Small intestine (tissue), 7 donors: ENCODE measurements at regions not wholly inside any gene's neighbourhood (a gene's known extent, or its start where the extent isn't known, plus 50 kb on each side); places are given as distances from the start of the nearest gene placed in this dataset.

Experiments
- DNase-seq, 2 donors: peaks; one replicate each; pipeline versions ENCODE4 v3.0.0 to v3.0.0-alpha.2; 2013
- FAIRE-seq: peaks from 2 replicates; lab custom pipeline; 2012; peaks lifted over from hg19 to GRCh38; lab: Jason Lieb, UNC
- H3K27ac ChIP-seq, 3 donors: one replicate each; pipeline ENCODE4 v1.5.1; 2013; ENCODE audit warnings: low read length in 2 of 3, mild to moderate bottlenecking in 2 of 3, control low read depth in 1 of 3, inconsistent platforms in 1 of 3, low read depth in 1 of 3, moderate library complexity in 1 of 3
- H3K27me3 ChIP-seq, 3 donors: one replicate each; pipeline ENCODE4 v1.6.1; 2013; ENCODE audit warnings: low read length in 3 of 3, inconsistent platforms in 1 of 3; ENCODE audit not compliant: control insufficient read depth in 3 of 3, insufficient read depth in 3 of 3
- H3K36me3 ChIP-seq, 3 donors: one replicate each; pipeline ENCODE4 v1.6.1; 2013; ENCODE audit warnings: low read length in 3 of 3, inconsistent platforms in 1 of 3, low read depth in 1 of 3, mild to moderate bottlenecking in 1 of 3, moderate library complexity in 1 of 3; ENCODE audit not compliant: control insufficient read depth in 3 of 3, insufficient read depth in 2 of 3
- H3K4me1 ChIP-seq, 3 donors: one replicate each; pipeline ENCODE4 v1.6.1; 2013; ENCODE audit warnings: low read length in 2 of 3, inconsistent platforms in 1 of 3, low read depth in 1 of 3, mild to moderate bottlenecking in 1 of 3, moderate library complexity in 1 of 3; ENCODE audit not compliant: control insufficient read depth in 3 of 3, insufficient read depth in 2 of 3
- H3K4me3 ChIP-seq, 3 donors: one replicate each; pipeline ENCODE4 v1.5.1; 2013; ENCODE audit warnings: low read length in 3 of 3, control low read depth in 1 of 3, inconsistent platforms in 1 of 3, low read depth in 1 of 3, mild to moderate bottlenecking in 1 of 3, moderate library complexity in 1 of 3
- H3K9me3 ChIP-seq, 2 donors: one replicate each; pipeline ENCODE4 v1.6.1; 2013; ENCODE audit warnings: low read depth in 1 of 2, low read length in 1 of 2; ENCODE audit not compliant: control insufficient read depth in 2 of 2, insufficient read depth in 1 of 2
- WGBS, 3 donors: extraction: QIAGEN DNeasy Blood & Tissue Kit; methylation state at CpG; one replicate each; pipeline ENCODE4 v1.1.7; 2013; 5-methylcytosine and 5-hydroxymethylcytosine counted together
- donor health status: healthy with polysubstance abuse.
- donor health status: control.
- donor health status: control.
- donor health status: Bipolar disorder and iron deficiency.
- donor health status: healthy.

DNA sequence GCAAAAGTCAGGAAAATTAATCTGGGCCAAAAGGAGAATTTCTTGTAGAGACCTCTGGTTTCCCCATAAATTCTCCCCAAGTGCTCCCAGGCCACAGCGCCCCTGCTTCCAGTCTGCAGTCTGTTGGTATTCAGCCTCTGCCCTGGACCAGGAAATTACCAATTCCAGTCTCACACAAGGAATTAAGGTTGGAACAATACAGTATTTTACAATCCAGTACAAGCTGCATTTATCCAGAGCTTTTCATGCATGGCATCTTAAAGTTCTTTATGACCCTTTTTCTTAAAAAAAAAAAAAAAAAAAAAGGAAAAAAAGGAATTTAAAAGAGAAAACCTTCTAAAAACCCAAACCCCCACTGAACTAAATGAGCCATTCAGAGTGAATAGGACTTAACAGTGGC, 139.6 kb upstream of the RANBP3L start:
- Histone ChIP-seq H3K27ac (no peak overlapping the region), H3K4me1 (no peaks in the 10 kb centered on the region), H3K4me3 (no peak overlapping the region), H3K9me3 (peaks cover 0 to 3% of the 10 kb centered on the region in 2 donors), H3K27me3 (no peaks in the 10 kb centered on the region), H3K36me3 (no peaks in the 10 kb centered on the region)
- WGBS, 3 donors, result 78 to 82% (median 79%) methylated on average over 1 of the region's 1 CpG
- no peak for DNase-seq
- no peak for FAIRE-seq

DNA sequence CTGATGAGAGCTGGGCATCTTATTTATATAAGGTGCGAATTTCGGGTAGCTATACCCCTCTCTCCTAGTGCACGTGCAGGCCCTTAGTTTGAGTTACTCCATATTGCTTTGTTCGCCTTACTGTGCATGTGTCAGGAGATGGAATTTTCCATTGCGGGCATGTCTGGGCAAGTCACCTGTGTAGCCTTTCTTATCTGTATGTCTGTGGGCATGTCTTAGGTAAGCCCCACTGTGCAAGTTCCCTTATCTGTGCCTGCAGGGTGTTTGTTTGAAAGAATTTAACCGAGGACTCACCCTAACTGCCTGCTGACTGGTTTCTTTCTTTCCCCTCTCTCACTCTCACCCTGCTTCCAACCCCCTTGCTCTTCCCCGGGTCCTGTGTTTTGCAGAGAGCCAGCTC, 140.7 kb upstream of the RANBP3L start:
- DNase-seq (peak in 1 of 2 donors; percentile 33), FAIRE-seq (no peak)

DNA sequence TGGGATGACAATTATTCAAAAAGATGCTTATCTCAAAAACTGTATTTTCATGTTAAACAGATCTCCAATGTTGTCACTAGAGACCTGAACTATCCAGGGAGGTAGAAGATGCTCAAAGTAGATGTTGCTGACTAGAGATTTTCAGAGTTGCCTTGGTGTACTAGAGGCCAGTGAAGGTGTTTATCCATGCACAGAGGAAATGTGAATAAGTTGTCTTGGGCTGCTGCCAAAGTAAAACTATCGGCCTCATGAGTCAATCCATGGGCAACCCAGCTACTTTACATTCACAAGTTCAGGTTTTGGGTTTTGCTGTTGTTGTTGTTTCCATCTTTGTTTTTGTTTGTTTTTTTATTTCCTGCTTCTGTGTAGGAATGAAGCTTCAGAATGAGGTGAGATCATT, 141.1 kb upstream of the RANBP3L start:
- no peak for FAIRE-seq

More for the DNA sequence above, 140.7 kb upstream of the RANBP3L start:
- 67 to 73% (median 72%) methylated on average over 7 of the region's 7 CpGs for WGBS, 3 donors
- no peak overlapping the region for H3K27ac ChIP-seq
- no peaks in the 10 kb centered on the region for H3K27me3 ChIP-seq
- peaks cover 0 to 3% of the 10 kb centered on the region in 2 donors for H3K9me3 ChIP-seq
- no peaks in the 10 kb centered on the region for H3K36me3 ChIP-seq
- no peaks in the 10 kb centered on the region for H3K4me1 ChIP-seq
- no peak overlapping the region for H3K4me3 ChIP-seq

DNA sequence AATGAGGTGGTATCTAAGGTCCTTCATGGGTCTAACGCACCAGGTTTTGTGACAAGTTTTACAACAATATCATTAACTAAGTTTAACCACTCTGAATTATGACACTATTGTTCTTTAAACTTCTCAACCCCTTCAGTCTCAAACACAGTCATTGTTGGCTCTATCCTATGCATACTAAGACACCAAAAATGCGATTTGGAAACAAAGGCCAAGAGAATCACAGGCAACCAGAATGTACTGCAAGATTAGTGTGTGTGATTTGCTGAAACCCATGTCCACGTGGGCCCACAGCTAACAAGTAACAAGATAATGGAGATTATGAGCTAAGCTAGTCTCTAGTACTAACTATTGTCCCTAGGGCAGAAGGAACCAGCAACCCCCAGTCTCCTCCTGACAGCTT, 142.2 kb upstream of the RANBP3L start:
- Histone ChIP-seq H3K27me3 (no peaks in the 10 kb centered on the region), H3K36me3 (no peaks in the 10 kb centered on the region), H3K9me3 (peaks cover 0 to 3% of the 10 kb centered on the region in 2 donors), H3K27ac (no peak overlapping the region), H3K4me3 (no peak overlapping the region), H3K4me1 (no peaks in the 10 kb centered on the region)
- DNase-seq (no peak), FAIRE-seq (no peak)
- WGBS, 3 donors, result 73 to 86% (median 81%) methylated on average over 3 of the region's 3 CpGs

More for the DNA sequence above, 141.1 kb upstream of the RANBP3L start:
- Histone ChIP-seq H3K36me3 (no peaks in the 10 kb centered on the region), H3K4me3 (no peak overlapping the region), H3K27me3 (no peaks in the 10 kb centered on the region), H3K27ac (no peak overlapping the region), H3K4me1 (no peaks in the 10 kb centered on the region), H3K9me3 (peaks cover 0 to 3% of the 10 kb centered on the region in 2 donors)
- 8 to 25% (median 23%) methylated on average over 1 of the region's 1 CpG for WGBS, 3 donors
- DNase-seq, result peak; percentile 6 to 13

DNA sequence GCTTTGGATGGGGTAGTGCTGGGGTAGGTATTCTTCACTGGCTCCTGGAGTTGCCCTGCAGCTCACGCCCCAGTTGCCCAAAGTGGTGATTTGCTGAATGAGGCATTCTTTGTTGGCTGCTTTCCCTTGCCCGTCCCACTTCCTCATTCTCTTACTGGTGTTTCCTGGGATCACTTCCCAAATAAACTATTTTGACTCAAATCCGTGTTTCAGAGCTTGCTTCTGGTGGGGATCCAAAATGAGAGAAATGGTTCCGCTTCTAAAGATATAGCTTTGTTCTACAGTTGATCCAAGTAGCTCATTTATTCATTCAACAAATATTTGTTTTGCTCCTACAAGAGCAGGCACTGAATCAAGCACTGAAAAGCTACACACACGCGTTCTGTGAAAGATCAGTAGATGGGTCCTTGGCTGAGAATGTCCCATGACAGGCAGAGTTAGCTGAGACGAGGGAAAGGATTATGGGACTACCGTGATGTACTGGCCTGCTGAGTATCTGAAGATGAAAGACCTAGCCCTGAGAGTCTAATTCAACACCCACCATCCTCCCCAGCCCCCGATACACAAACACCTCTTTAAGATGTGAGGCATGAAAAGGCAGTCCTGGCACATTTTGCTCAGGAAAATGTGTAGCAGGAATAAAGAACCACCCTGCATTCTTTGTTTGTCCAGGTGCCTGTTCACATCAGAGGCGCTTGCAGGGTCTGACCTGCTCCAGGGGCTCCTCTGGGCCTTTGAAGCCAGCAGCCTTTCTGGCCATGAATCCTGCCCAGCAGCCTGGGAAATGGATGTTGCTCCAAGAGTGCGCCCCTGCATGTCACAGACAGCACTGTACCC, 143.1 kb upstream of the RANBP3L start:
- WGBS, 3 donors, result 70 to 77% (median 73%) methylated on average over 11 of the region's 11 CpGs

DNA sequence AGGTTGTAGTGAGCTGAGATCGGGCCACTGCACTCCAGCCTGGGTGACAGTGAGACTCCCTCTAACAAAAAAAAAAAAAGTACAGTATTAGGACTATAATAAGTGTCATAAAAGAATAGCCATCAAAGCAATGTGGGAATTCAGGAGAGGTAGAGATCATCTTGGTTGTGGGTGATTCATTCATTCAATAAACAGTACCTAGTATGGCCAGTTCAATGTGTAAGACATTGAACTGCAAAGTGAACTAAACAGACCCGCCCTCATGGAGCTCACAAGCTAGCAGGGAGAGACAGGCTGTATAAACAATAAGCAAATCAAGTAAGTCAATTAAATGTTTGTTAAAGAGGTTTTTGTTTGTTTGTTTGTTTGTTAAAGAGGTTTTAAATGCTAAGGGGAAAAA, 146.1 kb upstream of the RANBP3L start:
- WGBS, 3 donors, result 65 to 86% (median 71%) methylated on average over 2 of the region's 2 CpGs
- no peak overlapping the region for H3K27ac ChIP-seq
- no peaks in the 10 kb centered on the region for H3K4me1 ChIP-seq
- no peaks in the 10 kb centered on the region for H3K27me3 ChIP-seq
- DNase-seq (no peak), FAIRE-seq (no peak)
- peaks cover 0 to 3% of the 10 kb centered on the region in 2 donors for H3K9me3 ChIP-seq
- H3K36me3 ChIP-seq, result no peaks in the 10 kb centered on the region
- no peak overlapping the region for H3K4me3 ChIP-seq

More for the DNA sequence above, 143.1 kb upstream of the RANBP3L start:
- FAIRE-seq, result no peak
- no peak for DNase-seq
- Histone ChIP-seq H3K27ac (no peak overlapping the region), H3K9me3 (peaks cover 0 to 3% of the 10 kb centered on the region in 2 donors), H3K4me1 (no peaks in the 10 kb centered on the region), H3K27me3 (no peaks in the 10 kb centered on the region), H3K36me3 (no peaks in the 10 kb centered on the region), H3K4me3 (no peak overlapping the region)

DNA sequence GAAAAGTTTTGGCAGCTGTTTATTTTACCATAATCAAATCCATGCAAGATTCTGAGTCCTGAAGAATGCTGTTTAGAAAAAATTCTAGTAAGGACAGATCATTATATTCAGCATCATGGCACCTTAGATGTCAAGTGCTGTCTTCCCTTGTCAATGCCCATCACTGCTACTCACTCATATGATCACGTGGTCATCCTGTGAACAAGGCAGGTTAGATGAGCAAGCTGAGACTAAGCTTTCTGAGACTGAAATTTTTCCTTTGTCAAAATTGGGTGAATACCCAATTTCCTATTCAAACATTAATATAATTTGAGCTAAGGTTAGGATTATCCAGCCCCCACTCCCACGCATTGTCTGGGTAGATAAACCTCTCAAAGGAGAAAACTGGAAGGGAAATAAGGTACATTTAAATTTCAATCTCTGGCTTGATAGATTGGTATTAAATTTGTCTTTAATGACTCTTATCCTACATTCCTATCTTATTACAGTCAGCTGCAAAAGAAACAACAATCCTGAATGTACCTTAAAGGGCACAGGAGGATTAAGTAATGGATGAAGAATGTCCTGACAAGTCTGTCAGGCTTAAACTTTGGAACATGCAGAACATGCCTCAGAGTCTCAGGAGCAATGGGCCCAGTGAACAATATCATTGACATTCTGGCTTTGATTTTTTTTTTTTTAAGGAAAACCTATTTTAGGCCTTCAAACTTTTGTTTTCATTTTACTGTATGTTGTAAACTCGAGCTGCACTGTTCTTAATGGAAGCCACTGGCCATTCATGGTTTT, 148.7 kb upstream of the RANBP3L start:
- DNase-seq (no peak), FAIRE-seq (no peak)
- H3K4me1 ChIP-seq, result no peaks in the 10 kb centered on the region
- 58 to 73% (median 58%) methylated on average over 3 of the region's 3 CpGs for WGBS, 3 donors
- no peaks in the 10 kb centered on the region for H3K27me3 ChIP-seq
- H3K36me3 ChIP-seq, result no peaks in the 10 kb centered on the region
- no peaks in the 10 kb centered on the region for H3K9me3 ChIP-seq
- no peak overlapping the region for H3K4me3 ChIP-seq
- H3K27ac ChIP-seq, result no peak overlapping the region

DNA sequence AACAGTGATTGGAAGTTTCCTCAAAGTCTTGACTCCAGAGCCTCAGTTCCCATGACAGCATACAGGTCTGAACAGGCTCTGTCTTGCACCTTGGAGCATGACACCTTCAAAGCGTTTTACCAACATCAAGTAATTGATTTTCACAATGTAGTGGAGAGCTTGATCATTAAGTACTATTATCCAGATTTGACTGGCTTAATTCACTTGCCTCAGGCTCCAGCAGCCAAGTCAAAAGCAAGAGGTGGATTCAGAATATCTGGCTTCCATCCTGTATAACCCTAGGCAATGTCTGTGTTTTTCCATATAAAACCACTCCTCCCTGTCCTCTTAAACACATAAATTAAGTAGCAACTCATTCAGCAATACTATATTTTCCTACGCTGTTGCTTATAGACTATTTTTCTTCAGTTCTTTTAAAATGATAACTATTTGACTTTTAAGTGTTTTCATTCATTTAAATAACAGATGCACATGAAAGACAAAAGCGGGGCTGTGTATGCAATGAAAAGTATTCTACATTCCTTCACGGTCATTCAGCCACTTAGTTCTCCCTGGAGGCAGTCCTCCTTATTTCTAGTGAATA, 150.8 kb upstream of the RANBP3L start:
- Histone ChIP-seq H3K9me3 (no peaks in the 10 kb centered on the region), H3K36me3 (no peaks in the 10 kb centered on the region), H3K4me3 (no peak overlapping the region), H3K4me1 (peaks cover 0 to 2% (median 0%) of the 10 kb centered on the region in 3 donors), H3K27me3 (no peaks in the 10 kb centered on the region), H3K27ac (no peak overlapping the region)
- DNase-seq (no peak), FAIRE-seq (no peak)
- WGBS, 3 donors, result 74 to 81% (median 78%) methylated on average over 4 of the region's 4 CpGs
